ENCODE measurements at regions not wholly inside any gene's neighbourhood (a gene's known extent, or its start where the extent isn't known, plus 50 kb on each side); places are given as distances from the start of the nearest gene placed in this dataset.

DNA sequence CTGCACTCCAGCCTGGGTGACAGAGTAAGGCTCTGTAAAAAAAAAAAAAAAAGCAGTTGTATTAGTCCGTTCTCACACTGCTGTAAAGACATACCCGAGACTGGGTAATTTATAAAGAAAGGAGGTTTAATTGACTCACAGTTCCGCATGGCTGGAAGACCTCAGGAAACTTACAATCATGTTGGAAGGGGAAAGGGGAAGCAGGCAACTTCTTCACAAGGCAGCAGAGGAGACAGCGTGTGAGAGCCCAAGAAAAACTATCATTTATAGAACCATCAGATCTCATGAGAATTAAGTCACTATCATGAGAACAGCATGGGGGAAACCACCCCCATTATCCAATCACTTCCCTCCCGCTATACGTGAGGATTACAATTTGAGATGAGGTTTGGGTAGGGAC, 151.7 kb upstream of the NR5A2 start:
- Histone ChIP-seq H3K36me3 (ENCODE audit: control insufficient read depth in 2 of 3, insufficient read depth in 3 of 3, low read length in 3 of 3) (no peaks in the 10 kb centered on the region), H3K27ac (ENCODE audit: low read depth in 2 of 2, low read length in 2 of 2) (no peak overlapping the region), H3K27me3 (ENCODE audit: control insufficient read depth, insufficient read depth, low read length) (no peaks in the 10 kb centered on the region), H3K4me3 (ENCODE audit: low read length in 3 of 3) (no peak overlapping the region), H3K9ac (ENCODE audit: low read length in 3 of 3) (no peak overlapping the region), H3K9me3 (ENCODE audit: control insufficient read depth in 2 of 3, insufficient read depth in 1 of 3, low read length in 3 of 3) (no peaks in the 10 kb centered on the region), H3K4me1 (ENCODE audit: control insufficient read depth in 2 of 3, insufficient read depth in 2 of 3, low read depth in 1 of 3, low read length in 3 of 3) (no peaks in the 10 kb centered on the region)
- intact Hi-C loops (cut with DNase I), result no loop called here
- FAIRE-seq (no peak), DNase-seq (no peak)
- TF ChIP-seq, protein P1, sequence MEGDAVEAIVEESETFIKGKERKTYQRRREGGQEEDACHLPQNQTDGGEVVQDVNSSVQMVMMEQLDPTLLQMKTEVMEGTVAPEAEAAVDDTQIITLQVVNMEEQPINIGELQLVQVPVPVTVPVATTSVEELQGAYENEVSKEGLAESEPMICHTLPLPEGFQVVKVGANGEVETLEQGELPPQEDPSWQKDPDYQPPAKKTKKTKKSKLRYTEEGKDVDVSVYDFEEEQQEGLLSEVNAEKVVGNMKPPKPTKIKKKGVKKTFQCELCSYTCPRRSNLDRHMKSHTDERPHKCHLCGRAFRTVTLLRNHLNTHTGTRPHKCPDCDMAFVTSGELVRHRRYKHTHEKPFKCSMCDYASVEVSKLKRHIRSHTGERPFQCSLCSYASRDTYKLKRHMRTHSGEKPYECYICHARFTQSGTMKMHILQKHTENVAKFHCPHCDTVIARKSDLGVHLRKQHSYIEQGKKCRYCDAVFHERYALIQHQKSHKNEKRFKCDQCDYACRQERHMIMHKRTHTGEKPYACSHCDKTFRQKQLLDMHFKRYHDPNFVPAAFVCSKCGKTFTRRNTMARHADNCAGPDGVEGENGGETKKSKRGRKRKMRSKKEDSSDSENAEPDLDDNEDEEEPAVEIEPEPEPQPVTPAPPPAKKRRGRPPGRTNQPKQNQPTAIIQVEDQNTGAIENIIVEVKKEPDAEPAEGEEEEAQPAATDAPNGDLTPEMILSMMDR (IDR thresholded peaks at IDR 0.05; ENCODE audit: borderline replicate concordance, extremely low read depth, insufficient read depth), result no peak

- H3K9me3 ChIP-seq (ENCODE audit: control insufficient read depth in 2 of 3, insufficient read depth in 1 of 3, low read length in 3 of 3), result no peaks in the 10 kb centered on the region
- TF ChIP-seq, protein P1 (IDR thresholded peaks at IDR 0.05; ENCODE audit: borderline replicate concordance, extremely low read depth, insufficient read depth), result no peak
- H3K4me1 ChIP-seq (ENCODE audit: control insufficient read depth in 2 of 3, insufficient read depth in 2 of 3, low read depth in 1 of 3, low read length in 3 of 3), result no peaks in the 10 kb centered on the region
- DNase-seq (no peak), FAIRE-seq (no peak)
- intact Hi-C loops (cut with DNase I), result no loop called here
- H3K9ac ChIP-seq (ENCODE audit: low read length in 3 of 3), result no peak overlapping the region
- H3K27ac ChIP-seq (ENCODE audit: low read depth in 2 of 2, low read length in 2 of 2), result no peak overlapping the region
- H3K4me3 ChIP-seq (ENCODE audit: low read length in 3 of 3), result no peak overlapping the region
- no peaks in the 10 kb centered on the region for H3K36me3 ChIP-seq (ENCODE audit: control insufficient read depth in 2 of 3, insufficient read depth in 3 of 3, low read length in 3 of 3)
- H3K27me3 ChIP-seq (ENCODE audit: control insufficient read depth, insufficient read depth, low read length), result no peaks in the 10 kb centered on the region
Observed at GRCh38 chr1:199877526-199878384, 149.8 kb upstream of the NR5A2 start.

DNA sequence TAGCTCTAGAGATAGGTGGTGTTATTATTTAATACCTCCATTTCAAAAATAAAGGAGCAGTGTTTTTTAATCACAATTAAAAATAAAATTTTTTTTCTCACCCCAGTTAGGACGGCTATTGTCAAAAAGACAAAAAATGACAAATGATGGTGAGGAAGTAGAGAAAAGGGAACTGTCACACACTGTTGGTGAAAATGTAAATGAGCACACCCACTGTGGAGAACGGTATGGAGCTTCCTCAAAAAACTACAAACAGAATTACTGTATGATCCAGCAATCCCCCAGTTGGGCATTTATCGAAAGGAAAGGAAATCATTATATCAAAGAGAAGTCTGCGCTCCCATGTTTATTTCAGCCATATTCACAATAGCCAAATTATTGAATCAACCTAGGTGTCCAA, 148.7 kb upstream of the NR5A2 start:
- Histone ChIP-seq H3K9me3 (ENCODE audit: control insufficient read depth in 2 of 3, insufficient read depth in 1 of 3, low read length in 3 of 3) (no peaks in the 10 kb centered on the region), H3K9ac (ENCODE audit: low read length in 3 of 3) (no peak overlapping the region), H3K4me1 (ENCODE audit: control insufficient read depth in 2 of 3, insufficient read depth in 2 of 3, low read depth in 1 of 3, low read length in 3 of 3) (no peaks in the 10 kb centered on the region), H3K36me3 (ENCODE audit: control insufficient read depth in 2 of 3, insufficient read depth in 3 of 3, low read length in 3 of 3) (no peaks in the 10 kb centered on the region), H3K27me3 (ENCODE audit: control insufficient read depth, insufficient read depth, low read length) (no peaks in the 10 kb centered on the region), H3K4me3 (ENCODE audit: low read length in 3 of 3) (no peak overlapping the region), H3K27ac (ENCODE audit: low read depth in 2 of 2, low read length in 2 of 2) (no peak overlapping the region)
- DNase-seq, result no peak
- TF ChIP-seq, protein P1 (IDR thresholded peaks at IDR 0.05; ENCODE audit: borderline replicate concordance, extremely low read depth, insufficient read depth), result no peak
- intact Hi-C loops (cut with DNase I), result no loop called here
- no peak for FAIRE-seq

All from kidney (tissue), 13 donors.